ENCODE measurements at regions not wholly inside any gene's neighbourhood (a gene's known extent, or its start where the extent isn't known, plus 50 kb on each side); places are given as distances from the start of the nearest gene placed in this dataset.
A peak's percentile ranks its signal among the peaks of the same experiment; 100 is the strongest.

DNA sequence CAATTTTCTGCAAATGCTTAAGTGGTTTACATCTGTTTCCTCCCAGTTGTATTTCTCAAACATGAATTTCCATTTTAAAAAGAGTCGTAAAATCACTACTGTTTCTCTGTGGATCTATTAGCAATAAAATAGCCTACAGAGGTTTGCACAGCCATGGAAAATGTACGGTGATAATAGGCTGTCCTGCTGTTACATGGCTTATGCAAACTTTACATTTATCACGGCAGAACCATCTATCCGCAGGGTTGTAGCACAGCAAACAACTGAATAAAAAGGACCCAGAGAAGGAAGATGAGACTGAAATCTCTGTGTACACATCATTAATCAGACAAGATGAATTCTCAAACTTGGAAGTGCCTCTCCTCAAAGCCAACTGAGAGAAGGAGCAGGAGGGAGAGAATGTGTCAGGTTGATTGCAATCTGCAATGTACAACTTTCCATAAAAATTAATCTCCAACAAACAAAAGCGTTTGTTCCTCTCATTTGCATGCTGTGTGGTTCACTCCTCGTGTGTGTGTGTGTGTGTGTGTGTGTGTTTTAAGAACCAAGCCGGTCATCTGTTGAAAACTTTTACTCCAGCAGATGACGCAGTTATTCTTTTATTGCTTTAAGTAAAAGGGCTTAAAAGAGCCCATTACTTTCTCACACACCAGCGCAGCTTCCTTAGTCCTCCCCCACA lies 279.3 kb downstream of the SKAP2 start:
- H3K27me3 Mint-ChIP-seq (ENCODE audit: low read depth) = peaks cover 16% of the 10 kb centered on the region
- H3K4me3 Mint-ChIP-seq = no peak overlapping the region
- H3K9me3 Mint-ChIP-seq = no peaks in the 10 kb centered on the region
- peak overlapping the region in 1 of 3 experiments; percentile 67 for H3K27ac Mint-ChIP-seq
- TF ChIP-seq, protein P1, sequence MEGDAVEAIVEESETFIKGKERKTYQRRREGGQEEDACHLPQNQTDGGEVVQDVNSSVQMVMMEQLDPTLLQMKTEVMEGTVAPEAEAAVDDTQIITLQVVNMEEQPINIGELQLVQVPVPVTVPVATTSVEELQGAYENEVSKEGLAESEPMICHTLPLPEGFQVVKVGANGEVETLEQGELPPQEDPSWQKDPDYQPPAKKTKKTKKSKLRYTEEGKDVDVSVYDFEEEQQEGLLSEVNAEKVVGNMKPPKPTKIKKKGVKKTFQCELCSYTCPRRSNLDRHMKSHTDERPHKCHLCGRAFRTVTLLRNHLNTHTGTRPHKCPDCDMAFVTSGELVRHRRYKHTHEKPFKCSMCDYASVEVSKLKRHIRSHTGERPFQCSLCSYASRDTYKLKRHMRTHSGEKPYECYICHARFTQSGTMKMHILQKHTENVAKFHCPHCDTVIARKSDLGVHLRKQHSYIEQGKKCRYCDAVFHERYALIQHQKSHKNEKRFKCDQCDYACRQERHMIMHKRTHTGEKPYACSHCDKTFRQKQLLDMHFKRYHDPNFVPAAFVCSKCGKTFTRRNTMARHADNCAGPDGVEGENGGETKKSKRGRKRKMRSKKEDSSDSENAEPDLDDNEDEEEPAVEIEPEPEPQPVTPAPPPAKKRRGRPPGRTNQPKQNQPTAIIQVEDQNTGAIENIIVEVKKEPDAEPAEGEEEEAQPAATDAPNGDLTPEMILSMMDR (IDR thresholded peaks at IDR 0.05; ENCODE audit: unreplicated experiment in 3 of 3) = no peak
- no peaks in the 10 kb centered on the region for H3K36me3 Mint-ChIP-seq (ENCODE audit: low read depth)
- H3K4me1 Mint-ChIP-seq = no peaks in the 10 kb centered on the region

DNA sequence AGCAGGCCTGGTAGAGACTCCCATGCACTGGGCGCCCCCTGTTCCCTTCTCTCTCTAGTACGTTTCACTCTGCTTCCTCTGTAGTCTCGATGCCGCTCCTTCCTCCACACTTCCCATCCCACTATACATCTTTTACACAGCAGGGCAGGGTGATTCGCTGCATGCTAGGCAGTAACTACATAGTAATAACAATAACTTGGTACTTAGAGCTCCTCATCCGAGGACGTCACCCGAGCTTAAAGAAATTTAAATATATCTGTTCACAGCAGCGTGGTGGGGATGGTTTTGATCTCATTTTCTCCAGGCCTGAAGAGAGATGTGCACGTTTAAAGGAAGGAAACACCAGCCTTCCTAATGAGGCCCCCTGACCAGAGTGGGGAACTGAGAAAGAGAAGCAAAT lies 276.9 kb downstream of the SKAP2 start:
- no peak overlapping the region for H3K27ac Mint-ChIP-seq
- H3K9me3 Mint-ChIP-seq = no peaks in the 10 kb centered on the region
- no peaks in the 10 kb centered on the region for H3K36me3 Mint-ChIP-seq (ENCODE audit: low read depth)
- peaks cover 20% of the 10 kb centered on the region for H3K27me3 Mint-ChIP-seq (ENCODE audit: low read depth)
- H3K4me1 Mint-ChIP-seq = no peaks in the 10 kb centered on the region
- TF ChIP-seq, protein P1 (IDR thresholded peaks at IDR 0.05; ENCODE audit: unreplicated experiment in 3 of 3) = no peak
- H3K4me3 Mint-ChIP-seq = no peak overlapping the region

DNA sequence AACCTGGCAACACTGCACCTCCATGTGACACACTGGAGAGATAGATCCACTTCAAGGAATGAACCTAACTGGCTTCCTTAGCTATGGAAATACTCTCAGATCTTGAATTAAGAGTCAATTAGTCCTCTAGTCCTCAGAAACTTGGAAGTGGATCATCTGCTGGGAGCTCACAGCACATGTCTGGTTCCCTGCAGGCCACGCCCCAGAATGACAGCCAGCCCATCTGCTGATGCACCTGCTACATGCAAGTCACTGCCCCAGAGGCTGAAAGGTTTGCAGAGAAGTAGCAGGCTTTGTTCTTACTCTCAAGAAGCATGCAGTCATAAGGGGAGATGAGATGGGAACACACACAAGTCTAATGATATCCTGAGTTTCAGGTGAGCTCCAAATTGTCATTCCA lies 275.9 kb downstream of the SKAP2 start:
- Mint-ChIP-seq H3K9me3 (no peaks in the 10 kb centered on the region), H3K27me3 (ENCODE audit: low read depth) (peaks cover 19% of the 10 kb centered on the region), H3K4me1 (peaks cover 2% of the 10 kb centered on the region), H3K36me3 (ENCODE audit: low read depth) (no peaks in the 10 kb centered on the region), H3K27ac (no peak overlapping the region), H3K4me3 (no peak overlapping the region)
- TF ChIP-seq, protein P1 (IDR thresholded peaks at IDR 0.05; ENCODE audit: unreplicated experiment in 3 of 3) = no peak

DNA sequence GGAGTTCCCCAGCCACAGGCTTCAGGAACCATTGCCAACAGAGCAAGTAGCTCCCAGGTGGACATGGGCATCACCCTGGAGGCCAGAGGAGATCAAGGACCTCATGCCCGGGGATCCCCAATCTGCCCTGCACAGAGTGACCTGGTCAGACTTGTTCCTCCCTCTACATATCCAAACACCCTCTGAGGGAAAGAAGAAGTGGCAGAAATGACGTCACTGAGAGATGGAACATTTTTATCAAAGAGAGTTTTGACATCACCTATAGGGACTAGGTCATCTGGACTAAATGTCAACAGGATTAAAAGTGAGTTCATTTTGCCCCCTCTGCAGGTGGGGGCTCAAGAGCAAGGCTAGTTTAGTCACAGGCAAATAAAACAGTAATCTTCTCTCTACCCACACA lies 273.7 kb downstream of the SKAP2 start:
- peaks cover 21% of the 10 kb centered on the region for H3K4me1 Mint-ChIP-seq
- H3K9me3 Mint-ChIP-seq = no peaks in the 10 kb centered on the region
- peaks cover 18% of the 10 kb centered on the region for H3K27me3 Mint-ChIP-seq (ENCODE audit: low read depth)
- H3K4me3 Mint-ChIP-seq = no peak overlapping the region
- no peaks in the 10 kb centered on the region for H3K36me3 Mint-ChIP-seq (ENCODE audit: low read depth)
- no peak overlapping the region for H3K27ac Mint-ChIP-seq
- TF ChIP-seq, protein P1 (IDR thresholded peaks at IDR 0.05; ENCODE audit: unreplicated experiment in 3 of 3) = no peak

DNA sequence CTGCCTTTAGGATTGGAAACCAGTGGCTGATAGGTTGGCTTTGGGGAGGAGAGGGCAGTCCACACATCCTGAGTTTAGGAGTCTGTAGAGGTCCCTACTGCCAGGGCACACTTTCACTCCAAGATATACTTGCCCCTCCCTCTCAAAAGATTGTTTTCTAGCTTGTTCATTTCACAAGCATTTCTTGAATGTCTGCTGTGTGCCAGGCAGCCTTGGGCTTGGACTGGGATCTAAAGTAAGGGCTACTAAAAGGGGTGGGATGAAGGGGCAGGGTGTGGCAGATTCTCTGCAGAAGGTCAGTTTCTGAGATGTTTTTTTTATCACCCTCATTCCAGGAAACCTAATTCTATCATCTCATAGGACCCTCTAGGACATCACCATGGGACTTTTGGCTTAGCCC lies 272.4 kb downstream of the SKAP2 start:
- no peaks in the 10 kb centered on the region for H3K9me3 Mint-ChIP-seq
- peaks cover 22% of the 10 kb centered on the region for H3K4me1 Mint-ChIP-seq
- no peak overlapping the region for H3K4me3 Mint-ChIP-seq
- peaks cover 22% of the 10 kb centered on the region for H3K27me3 Mint-ChIP-seq (ENCODE audit: low read depth)
- TF ChIP-seq, protein P1 (IDR thresholded peaks at IDR 0.05; ENCODE audit: unreplicated experiment in 3 of 3) = no peak
- no peaks in the 10 kb centered on the region for H3K36me3 Mint-ChIP-seq (ENCODE audit: low read depth)
- no peak overlapping the region for H3K27ac Mint-ChIP-seq

DNA sequence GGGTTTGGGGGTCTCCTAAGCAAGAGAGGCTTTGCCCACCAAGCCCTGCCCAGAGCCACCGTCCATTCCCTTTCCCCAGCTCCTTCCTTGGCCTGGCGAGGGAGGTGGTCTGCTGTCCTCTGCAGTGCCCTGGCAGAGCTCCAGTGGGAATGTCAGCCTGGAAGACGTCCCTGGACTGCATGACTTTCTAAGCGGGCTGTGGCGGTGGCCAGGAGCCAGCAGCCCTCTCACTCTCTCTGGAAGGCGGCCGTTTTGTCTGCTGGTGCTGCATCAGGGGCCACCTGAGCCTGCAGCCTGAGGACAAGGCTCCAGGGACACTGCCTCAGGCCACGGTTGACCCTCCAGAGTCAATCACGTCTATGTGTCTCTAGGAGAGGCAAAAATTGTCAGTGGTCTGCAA lies 271.0 kb downstream of the SKAP2 start:
- Mint-ChIP-seq H3K4me1 (peaks cover 22% of the 10 kb centered on the region), H3K27ac (peak overlapping the region; percentile 34 to 60 (median 37)), H3K27me3 (ENCODE audit: low read depth) (peaks cover 17% of the 10 kb centered on the region), H3K36me3 (ENCODE audit: low read depth) (no peaks in the 10 kb centered on the region), H3K9me3 (no peaks in the 10 kb centered on the region), H3K4me3 (peak overlapping the region in 1 of 3 experiments; percentile 8)
- TF ChIP-seq, protein P1 (IDR thresholded peaks at IDR 0.05; ENCODE audit: unreplicated experiment in 3 of 3) = no peak
